ENCODE measurements at regions not wholly inside any gene's neighbourhood (a gene's known extent, or its start where the extent isn't known, plus 50 kb on each side); places are given as distances from the start of the nearest gene placed in this dataset.

DNA sequence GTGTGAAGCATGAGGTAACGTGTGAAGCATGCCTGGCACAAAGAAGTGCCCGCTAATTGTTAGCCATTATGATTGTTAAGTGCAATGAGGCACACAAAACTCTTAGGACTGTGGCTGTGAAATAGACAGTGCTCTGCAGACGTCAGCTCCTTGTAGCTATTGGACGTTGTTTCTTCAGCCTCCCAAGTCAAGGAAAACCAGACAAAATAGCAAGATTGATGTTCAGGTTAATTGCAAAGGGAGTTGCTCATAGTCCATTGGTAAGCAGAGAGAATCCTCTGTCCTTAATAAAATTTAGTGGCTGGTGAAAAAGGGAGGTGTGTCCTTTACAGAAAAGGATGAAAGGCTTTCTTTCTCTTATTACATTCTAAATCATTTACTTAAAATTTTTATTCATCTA is 54.6 kb upstream of the MBP start:
- no peak for DNase-seq (ENCODE audit: low spot score)
- TF ChIP-seq, protein P1, sequence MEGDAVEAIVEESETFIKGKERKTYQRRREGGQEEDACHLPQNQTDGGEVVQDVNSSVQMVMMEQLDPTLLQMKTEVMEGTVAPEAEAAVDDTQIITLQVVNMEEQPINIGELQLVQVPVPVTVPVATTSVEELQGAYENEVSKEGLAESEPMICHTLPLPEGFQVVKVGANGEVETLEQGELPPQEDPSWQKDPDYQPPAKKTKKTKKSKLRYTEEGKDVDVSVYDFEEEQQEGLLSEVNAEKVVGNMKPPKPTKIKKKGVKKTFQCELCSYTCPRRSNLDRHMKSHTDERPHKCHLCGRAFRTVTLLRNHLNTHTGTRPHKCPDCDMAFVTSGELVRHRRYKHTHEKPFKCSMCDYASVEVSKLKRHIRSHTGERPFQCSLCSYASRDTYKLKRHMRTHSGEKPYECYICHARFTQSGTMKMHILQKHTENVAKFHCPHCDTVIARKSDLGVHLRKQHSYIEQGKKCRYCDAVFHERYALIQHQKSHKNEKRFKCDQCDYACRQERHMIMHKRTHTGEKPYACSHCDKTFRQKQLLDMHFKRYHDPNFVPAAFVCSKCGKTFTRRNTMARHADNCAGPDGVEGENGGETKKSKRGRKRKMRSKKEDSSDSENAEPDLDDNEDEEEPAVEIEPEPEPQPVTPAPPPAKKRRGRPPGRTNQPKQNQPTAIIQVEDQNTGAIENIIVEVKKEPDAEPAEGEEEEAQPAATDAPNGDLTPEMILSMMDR (conservative IDR thresholded peaks at IDR 0.05; ENCODE audit: low read depth): no peak
- no peak overlapping the region for H3K27ac ChIP-seq
- ChIA-PET CTCF (no interaction called here), POLR2A (ENCODE audit: low non-redundant PET) (no interaction called here)

DNA sequence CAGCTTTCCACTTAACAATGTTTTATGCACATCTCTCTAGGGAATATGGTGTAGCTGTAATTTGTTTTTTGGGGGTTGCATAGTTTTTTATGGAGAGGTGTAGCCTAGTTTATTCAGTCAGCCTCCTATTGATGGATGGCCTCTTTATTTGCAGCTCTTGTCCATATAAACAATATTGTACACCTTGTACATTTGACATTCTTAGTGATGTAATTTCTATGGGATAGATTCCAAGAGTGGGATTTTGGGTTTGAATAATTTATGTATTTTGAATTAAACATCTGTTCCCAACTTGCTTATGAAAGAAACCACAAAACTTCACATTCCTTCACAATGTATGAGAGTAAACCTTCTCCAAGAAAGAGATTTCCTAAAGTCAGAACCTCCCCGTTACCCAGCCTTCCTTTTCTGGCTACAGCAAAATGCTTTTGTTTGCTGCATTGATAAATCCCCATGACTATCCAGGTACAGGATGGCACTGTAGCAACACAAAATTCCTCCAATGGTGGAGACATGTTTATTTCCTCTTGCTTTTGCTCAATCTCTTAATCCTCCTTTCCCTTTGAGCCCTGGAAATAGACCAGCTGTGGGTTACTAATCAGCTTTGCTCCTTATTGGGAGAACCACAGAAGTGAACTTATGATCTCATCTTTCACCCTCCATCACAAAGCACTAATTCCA is 58.4 kb upstream of the GALR1 start:
- no peak for DNase-seq (ENCODE audit: low spot score)
- no peak overlapping the region for H3K27ac ChIP-seq
- ChIA-PET POLR2A (ENCODE audit: low non-redundant PET) (no interaction called here), CTCF (no interaction called here)
- TF ChIP-seq, protein P1 (conservative IDR thresholded peaks at IDR 0.05; ENCODE audit: low read depth): no peak

DNA sequence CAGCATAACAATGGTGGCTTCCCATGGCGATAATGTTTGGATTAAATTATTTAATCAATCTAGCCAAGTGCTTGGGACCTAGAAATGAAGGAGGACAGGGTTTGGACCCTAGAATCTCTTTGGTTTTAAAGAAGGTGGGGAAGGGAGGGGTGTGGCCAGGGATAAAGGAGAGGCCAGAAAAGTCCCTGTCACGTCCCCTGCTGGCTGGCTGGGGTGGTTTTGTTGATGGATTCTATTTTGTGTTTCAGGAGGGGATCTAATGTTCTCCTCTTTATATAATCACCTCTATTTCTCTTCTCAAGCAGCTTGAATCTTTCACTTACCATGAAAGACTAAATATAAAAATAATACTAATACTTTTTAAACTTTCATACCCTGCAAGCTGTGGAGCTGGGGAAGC is 52.6 kb upstream of the GALR1 start:
- CTCF ChIA-PET: interaction anchor here (0.7 kb wide), 1 partner anchor 324 kb away, joined by 3 read pairs; no protein-coding TSS in a partner anchor
- POLR2A ChIA-PET (ENCODE audit: low non-redundant PET): no interaction called here
- TF ChIP-seq, protein P1 (conservative IDR thresholded peaks at IDR 0.05; ENCODE audit: low read depth): no peak
- no peak for DNase-seq (ENCODE audit: low spot score)
- no peak overlapping the region for H3K27ac ChIP-seq

DNA sequence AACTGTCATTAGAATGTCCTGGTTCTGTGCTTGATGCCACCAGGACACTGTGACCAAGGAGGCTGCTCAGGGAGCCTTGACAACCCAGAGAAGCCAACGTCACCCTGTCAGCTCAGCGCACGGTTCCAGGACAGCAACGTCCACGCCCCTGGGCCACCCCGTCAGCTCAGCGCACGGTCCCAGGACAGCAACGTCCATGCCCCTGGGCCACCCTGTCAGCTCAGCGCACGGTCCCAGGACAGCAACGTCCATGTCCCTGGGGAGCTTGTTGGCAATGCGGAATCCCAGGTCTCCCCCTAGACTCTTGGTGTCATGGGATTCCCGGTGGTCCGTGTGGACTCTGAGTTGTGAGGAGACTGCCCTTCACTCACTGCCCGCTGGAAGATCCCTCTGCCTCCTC is 51.0 kb upstream of the GALR1 start:
- TF ChIP-seq, protein P1 (conservative IDR thresholded peaks at IDR 0.05; ENCODE audit: low read depth): no peak
- DNase-seq (ENCODE audit: low spot score): no peak
- ChIA-PET POLR2A (ENCODE audit: low non-redundant PET) (no interaction called here), CTCF (interaction anchor here (0.7 kb wide), 1 partner anchor 14 kb away, joined by 3 read pairs; no protein-coding TSS in a partner anchor)
- H3K27ac ChIP-seq: no peak overlapping the region

DNA sequence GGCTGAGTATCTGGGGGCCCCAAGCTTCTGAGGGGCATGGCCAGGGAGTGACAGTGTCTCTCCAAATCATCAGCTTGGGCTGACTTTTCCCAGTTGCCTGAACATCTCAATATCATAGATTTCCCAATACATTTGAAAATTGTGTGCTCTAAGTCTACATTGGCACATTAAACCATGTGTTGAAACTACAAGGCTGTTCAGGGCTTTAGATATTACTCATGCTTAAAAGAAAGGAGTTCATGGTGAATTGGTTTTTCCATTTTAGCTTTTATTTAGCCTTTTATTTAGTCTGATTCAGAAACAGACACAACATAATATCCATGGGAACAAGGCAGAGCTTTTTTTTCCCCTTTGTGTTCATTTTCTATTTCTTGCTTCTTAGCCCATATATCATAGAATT is 49.9 kb upstream of the GALR1 start:
- no peak overlapping the region for H3K27ac ChIP-seq
- TF ChIP-seq, protein P1 (conservative IDR thresholded peaks at IDR 0.05; ENCODE audit: low read depth): no peak
- ChIA-PET POLR2A (ENCODE audit: low non-redundant PET) (no interaction called here), CTCF (no interaction called here)
- DNase-seq (ENCODE audit: low spot score): no peak

Data from RWPE1 (cell line).